ENCODE measurements at regions not wholly inside any gene's neighbourhood (a gene's known extent, or its start where the extent isn't known, plus 50 kb on each side); places are given as distances from the start of the nearest gene placed in this dataset.

DNA sequence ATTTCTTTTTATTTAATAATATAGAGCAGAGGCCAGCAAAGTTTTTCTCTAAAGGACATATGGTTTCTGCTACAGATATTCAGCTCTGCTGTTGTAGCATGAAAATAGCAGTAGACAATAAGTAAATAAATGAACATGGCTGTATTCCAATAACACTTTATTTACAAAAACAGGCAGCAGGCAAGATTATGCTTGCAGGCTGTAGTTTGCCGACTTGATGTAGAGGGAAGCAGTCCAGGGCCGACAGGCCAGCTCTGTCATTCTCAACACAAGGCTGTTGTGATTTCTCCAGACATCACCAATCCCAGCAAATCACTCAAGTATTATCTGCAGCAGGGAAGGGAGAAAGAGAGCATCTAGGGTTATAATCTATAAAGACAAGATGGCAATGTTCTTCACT, 1062.5 kb upstream of the PCDH9 start:
- no peak for DNase-seq (ENCODE audit: low spot score)

DNA sequence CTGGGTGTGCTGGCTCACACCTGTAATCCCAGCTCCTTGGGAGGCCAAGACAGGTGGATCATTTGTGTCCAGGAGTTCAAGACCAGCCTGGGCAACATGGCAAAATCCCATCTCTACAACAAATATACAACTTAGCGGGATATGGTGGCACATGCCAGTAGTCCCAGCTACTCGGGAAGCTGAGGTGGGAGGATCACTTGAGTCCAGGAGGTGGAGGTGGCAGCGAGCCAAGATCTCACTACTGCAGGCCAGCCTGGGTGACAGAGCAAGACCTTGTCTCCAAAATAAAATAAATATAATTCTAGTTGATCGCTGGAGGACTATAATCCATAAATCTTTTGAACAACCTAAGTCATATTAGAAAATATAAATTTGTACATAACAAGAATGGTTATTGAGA, 1061.5 kb upstream of the PCDH9 start:
- no peak for DNase-seq (ENCODE audit: low spot score)

DNA sequence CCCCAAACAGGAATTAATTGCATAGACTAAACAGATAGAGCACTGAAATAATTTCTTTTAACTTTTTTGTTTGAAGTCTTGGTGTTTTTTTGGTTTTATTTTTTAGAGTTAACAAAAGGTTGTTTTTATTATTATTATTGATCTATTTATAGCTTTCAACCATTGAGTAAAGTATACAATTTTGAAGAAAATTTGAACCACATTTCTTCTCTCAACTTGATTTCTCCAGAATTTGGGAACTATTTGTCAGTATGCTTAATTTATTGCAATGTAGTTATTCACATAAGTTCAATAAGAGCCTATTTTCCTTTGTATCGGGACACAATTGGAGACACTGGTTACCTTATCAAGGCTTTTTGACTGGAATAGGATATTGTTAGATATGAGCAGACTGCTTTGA, 1045.6 kb upstream of the PCDH9 start:
- DNase-seq (ENCODE audit: low spot score), result no peak

DNA sequence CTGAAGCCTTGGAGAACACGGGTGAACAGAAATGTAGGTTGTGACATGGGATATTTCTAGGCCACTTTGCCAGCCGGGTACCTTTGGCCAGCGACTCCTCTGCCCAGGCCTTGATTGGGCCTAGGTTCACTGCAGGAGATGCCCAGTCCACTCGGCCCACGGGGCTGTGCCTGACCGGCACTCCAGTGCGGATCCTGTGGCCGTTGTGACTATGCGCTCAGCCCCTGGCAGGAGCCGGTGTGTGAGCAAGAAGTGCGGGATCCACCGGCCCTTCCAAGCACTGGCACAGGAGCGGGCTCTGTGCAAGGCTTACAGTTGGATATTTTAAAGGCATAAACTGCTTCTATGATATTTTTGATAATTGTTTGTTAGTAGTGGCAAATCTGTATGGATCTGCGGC, 1042.5 kb upstream of the PCDH9 start:
- no peak for DNase-seq (ENCODE audit: low spot score)

DNA sequence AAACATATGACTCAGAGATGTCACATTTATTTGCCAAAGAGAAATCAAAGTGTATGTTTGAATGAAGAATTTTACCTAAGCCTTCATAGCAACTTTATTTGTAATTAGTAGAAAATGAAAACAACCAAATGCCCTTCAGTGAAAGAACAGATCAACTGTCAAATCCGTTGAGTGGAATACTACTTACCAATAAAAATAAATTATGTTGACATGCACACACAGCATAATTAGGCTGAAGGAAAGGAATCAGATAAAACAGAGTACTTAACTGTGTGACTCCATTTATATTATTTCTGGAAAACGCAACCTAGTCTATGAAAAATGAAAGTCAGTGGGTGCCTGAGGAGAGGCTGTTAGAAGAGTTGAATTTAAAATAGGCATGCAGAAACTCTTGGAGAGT, 1034.6 kb upstream of the PCDH9 start:
- DNase-seq (ENCODE audit: low spot score), result no peak

DNA sequence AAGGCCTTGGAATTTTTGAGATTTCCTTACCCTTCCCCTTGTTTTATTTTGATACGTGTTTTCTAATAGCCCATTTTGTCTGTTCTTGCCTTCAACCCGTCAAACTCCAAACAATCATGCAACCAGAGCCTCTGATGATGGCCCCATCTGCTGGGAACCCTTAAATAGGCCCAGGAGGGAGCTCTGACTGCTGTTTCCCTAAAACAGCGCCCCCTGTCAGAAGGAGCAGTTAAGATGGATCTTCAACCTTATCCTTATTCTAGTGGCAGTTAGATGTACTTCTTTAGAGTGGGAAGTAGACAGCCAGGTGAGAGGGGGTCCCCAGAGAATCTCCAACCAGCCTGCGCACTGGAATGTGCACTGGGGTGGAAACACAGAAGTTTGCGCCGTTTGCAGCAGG, 1031.0 kb upstream of the PCDH9 start:
- peak; percentile 3 for DNase-seq (ENCODE audit: low spot score)

DNA sequence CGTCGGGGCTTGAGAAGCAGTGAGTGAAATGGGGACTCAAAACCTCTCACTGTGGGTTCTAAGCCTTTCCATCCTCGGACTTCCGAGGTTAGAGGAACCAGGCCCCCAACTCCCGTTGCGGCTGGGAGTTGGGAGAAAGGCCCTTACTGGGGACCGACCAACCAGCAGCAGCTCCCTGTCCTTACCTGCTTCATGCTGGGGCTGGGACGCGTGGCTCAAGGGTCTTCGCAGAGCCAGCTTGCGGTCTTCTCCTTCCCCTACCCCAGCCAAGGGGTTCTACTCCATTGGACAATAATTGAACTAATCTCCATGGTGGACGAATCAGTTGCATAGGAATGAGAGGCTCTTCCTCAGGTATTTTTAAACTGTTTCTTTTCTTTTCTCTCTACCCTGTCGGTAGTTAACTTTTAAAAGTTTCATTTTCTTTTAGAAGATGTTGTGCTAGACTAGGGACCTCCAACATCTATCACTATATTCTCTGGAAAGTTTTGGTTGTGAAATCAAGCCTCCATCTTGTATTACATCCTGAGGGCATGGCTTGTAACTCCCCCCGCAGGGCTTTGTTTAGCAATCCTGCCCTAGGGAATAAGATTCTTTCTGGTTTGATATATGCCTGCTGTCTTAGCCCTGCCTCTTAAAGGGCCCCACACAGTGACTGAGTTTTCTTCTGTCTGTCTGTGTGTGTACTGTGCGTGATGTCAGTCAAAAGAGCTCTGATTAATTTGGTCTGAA, 1027.1 kb upstream of the PCDH9 start:
- DNase-seq (ENCODE audit: low spot score), result no peak

DNA sequence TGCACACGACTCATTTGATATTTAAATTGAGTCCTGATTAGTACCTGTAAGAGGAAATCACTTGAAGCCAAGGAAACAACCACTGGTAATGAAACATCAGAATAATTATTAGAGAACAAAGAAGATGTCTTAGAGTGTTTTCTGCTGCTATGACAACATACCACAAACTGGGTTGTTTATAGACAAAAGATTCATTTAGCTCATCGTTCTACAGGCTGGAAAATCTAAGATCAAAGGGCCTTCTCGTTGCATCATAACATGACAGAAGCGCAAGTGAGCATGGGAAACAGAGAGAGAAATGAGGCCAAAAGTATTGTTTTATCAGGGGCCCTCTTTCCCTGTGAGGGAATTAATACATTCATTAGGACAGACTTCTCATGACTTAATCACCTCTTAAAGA, 1024.0 kb upstream of the PCDH9 start:
- DNase-seq (ENCODE audit: low spot score), result no peak

DNA sequence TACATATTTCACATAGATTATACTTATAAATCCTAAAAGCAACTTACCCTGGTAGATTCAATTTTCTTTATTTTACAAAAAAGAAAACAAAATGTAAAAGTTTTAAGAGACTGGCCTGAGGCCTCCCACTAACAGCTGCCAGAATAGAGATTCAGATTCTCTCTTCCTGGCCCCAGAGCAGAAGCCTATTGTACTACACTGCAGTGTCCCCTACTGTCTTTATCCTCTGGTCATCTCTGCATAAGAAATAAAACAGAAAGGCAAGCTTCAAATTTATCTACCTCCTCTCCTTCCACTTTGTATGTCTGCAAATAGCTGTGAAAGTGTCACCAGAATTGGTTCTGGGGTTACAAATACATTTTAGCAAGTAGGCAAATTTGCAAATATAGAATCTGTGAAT, 1004.1 kb upstream of the PCDH9 start:
- DNase-seq (ENCODE audit: low spot score), result no peak

DNA sequence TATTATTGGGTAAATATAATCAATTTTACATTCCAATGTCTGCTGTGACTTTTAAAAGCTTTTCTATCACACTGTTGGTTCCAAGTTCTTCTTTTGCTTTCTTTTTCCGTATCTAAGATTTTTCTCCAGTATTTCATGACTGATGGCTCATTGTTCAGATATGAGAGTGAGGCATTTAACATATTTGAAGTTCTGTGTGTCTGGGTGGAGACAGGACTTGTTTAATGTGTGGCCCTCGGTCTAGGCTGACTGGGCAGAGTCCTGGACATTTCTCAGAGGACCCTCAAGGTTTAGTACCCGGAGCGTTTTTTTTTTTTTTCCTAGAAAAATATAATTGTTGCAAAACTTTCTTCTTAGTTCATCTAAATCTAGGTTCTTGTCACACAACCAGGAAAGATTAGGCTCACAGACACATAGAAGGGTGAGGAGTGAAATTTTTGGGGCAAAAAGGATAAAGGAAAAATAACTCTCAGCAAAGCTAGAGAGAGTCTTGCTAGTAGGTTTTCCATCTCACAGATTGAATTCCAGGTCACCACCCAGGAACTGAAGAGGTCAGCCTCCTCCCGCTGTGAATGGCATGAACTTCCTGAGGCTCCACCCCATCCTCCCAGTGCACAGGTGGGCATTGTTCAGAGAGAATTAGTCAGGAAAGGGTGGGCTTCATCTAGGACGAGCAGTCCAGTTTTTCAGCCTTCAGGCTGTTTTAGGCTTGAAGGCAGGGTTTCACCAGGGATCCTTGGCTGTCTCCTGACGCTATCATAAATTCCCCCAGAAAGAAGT, 1002.4 kb upstream of the PCDH9 start:
- no peak for DNase-seq (ENCODE audit: low spot score)

DNA sequence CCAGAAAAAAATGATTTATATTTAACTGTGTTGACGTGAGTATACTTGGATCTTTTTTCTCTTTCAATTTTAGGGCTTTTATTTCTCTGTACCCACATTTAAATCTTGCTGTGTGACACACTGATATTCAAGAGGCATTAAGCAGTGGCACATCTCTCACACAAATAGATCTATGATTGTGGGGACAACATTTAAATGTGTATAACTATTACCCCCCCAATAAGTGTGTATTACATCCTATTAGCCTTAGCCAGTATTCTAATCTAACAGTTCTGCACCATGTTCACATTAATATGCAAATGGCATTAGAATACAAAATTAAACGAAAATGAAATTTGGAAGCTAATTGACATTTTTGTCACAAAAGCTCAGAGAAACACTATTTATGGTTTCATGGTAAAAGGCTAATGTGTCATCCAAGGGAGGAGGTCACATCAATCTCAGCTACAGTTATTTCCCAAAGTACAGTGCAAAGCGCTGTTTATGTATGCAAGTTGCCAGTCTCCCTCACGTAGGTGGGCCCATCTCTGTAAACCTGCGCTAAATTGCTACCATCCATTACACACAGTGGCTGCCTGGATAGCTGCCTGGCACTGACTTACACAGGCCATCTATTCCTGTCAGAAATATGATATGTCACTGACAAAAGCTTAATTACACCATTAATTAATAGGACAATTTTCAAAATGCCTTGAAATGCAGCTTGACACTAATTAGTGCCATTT, 984.7 kb upstream of the PCDH9 start:
- no peak for DNase-seq (ENCODE audit: low spot score)

DNA sequence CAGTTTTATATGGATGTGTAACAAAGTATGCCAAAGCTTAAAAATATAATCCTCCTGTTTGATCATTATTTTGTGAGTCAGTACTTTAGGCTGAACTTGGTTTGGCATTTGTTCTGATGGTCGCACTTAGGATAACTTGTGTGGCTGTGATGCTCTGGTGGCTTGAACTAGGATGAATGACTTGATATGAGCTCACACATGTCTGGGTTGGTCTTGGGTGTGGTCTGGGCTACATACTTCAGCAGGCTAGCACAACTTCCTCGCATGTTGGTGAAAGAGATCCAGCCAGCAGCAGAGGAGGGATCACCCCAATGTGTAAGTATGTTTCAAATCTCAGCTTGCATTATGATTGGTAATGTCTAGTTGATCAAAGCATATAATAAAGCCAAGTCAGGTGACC, 969.1 kb upstream of the PCDH9 start:
- no peak for DNase-seq (ENCODE audit: low spot score)

DNA sequence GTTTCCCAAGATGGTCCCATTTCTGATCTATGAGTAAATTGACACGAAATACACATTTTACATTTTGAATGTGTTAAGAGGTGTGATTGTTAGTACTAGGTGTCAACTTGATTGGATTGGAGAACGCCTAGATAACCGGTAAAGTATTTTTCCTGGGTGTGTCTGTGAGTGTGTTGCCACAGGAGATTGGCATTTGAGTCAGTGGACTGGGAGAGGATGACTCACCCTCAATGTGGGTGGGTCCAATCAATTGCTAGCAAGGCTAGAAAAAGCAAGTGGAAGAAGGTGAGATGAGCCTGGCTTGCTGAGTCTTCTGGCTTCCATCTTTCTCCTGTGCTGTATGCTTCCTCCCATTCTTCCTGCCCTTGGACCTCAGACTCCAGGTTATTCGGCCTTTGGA, 960.7 kb upstream of the PCDH9 start:
- no peak for DNase-seq (ENCODE audit: low spot score)

DNA sequence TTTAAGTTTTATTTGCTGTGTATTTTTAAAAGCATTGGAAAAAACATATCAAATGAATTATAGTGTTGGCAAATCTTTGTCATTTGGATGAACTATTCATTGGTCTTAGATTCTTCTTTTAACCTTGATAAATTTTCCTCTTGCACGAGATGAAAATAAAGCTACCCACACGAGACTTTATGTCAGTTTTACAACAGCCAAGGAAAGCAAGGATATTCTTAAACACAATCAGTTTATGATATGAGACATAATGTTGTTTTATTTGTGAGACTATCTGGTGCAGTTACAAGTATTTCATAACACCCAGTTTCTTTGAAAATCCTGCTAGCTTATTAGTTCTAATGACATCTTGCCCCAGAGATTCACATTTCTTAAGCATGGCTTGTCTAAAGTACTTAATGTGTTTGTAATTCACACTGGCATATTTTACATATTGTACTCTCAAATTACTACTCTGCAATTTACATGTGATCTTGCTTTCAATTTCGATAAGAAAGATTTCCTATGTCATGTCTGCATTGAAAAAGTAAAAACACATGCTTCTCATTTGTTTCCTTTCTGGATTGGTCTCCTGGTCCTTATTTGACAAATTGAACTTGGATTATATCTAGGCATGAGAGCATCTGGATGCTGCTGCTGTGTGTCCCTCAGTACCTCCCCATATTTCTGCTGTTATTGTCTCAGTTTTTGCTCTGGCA, 955.5 kb upstream of the PCDH9 start:
- DNase-seq (ENCODE audit: low spot score), result no peak

DNA sequence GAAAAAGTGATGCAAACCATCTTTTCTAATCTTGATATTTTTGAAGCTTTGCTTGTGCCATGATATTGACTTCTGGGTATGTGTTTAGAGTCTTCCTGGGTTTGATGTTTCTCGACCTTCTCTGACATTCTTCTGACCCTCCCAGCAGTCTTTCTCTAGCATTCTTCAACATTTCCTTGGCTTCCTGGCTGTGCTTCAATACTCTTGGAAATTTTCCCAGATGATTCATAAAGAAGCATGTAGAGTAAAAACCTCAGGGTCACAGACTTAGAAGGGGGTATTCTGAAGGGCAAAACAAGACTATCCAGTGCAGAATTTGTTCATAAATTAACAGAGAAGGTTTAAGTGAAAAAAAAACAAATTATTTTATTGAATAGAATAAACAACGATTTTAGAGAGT, 946.3 kb upstream of the PCDH9 start:
- no peak for DNase-seq (ENCODE audit: low spot score)

DNA sequence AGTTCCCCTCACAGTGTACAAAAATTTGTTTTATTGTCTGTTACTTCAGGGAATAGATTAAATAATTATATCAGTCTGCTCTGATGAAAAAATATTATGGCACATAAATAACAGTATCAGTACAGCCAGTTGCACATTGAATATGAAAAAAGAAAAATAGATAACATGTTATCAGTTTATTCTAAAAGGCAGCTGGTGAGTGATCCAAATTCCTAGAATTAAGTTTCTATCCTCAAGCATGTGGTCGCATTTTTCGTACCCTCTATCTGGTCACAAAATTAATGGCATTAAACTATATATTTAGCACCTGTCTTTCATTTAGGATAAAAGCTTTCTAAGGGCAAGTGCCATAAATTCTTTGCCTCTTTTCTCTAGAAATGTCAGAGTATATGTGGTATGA, 944.8 kb upstream of the PCDH9 start:
- no peak for DNase-seq (ENCODE audit: low spot score)

DNA sequence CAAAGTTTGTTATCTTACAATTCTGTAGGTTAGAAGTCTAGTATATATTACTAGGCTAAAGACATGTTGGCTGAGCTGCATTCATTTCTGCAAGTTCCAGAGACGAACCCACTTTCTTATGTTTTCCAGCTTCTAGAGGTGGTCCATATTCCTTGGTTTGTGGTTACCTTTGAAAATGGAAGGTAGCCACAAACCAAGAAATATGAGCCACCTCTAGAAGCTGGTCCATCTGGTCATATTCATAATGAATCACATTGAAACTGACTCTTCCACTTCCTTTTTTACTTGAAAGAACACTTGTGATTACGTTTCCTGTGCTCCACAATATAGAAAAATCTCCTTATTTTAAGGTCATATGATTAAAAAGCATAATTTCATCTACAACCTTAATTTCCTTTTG, 943.0 kb upstream of the PCDH9 start:
- DNase-seq (ENCODE audit: low spot score), result no peak

DNA sequence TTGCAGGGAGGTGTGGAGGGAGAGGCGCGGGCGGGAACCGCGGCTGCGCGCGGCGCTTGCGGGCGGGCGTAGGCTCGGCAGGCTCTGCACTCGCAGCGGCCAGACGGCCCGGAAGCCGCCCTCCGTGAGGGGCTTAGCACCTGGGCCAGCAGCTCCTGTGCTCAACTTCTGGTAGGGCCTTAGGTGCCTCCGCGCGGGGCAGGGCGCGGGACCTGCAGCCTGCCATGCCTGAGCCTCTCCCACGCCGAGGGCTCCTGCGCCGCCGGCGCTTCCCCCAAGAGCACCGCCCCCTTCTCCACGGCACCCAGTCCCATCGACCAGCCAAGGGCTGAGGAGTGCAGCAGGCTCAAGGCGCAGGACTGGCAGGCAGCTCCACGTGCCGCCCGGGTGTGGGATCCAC, 940.8 kb upstream of the PCDH9 start:
- DNase-seq (ENCODE audit: low spot score), result no peak

DNA sequence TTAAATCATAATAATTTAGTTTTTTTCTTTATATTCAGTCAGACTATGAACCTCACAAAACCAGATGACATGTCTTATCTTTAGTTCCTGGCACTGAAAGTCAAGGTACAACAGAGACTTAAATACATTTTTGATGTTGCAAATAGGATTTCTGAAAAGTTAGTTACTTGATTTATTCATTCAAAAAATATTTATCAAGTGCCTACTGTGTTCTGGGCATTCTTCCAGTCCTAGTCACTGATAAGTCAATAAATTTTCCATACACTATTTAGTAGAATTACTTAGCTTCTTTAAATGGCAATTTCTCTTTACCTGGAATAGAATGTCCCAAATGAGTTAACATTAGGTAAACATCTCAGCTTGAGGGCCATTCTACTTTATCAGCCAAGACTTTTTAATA, 938.3 kb upstream of the PCDH9 start:
- no peak for DNase-seq (ENCODE audit: low spot score)

DNA sequence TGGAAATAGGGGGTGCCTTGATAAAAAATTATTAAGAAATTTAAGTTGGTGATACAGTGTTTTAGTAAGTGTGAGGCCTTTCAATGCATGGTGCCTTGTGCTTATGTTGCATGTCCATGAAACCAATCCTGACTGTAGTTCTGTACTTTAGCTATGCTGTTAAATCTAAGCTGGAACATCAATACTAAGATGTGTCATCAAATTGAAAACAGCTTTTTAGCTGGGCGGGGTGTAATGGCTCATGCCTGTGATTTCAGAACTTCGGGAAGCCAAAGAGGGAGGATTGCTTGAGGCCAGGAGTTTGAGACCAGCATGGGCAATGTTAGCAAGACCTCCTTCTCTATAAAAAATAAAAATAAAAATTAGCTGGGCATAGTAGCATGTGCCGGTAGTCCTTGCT, 930.3 kb upstream of the PCDH9 start:
- DNase-seq (ENCODE audit: low spot score), result no peak

DNA sequence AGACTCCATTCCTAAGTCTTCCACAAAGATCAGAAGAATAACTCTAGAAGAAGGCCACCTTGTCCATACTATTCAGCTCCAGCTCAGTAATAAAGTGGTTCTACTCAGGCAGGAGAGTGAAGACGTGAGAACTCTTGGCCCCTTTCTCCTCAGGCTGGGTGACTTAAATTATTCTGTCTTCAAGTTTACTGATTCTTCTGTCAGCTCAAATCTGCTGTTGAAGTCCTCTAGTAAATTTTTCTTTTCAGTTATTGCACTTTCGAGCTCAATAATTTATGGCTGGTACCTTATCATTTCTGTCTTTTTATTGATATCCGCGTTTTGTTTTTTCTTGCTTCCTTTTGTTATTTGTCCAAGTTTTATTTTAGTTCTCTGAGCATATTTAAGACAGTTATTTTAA, 922.3 kb upstream of the PCDH9 start:
- no peak for DNase-seq (ENCODE audit: low spot score)

DNA sequence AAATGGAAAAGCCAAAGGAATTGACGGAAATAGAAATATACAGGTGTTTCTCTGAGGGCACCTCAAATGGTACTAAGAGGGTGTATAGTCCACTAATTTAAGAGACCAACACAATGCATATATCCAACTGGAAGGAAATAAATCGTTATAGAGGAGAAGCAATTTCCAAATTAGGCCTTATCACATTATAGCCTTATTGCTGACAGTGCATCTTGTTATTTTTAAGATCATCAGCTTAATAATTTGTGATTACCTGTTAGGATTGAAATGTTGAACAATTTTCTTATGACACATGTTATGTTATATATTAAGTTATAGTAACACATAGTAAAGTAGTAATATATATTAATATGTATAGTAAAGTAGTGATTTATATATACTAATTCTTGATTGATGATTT, 915.7 kb upstream of the PCDH9 start:
- DNase-seq (ENCODE audit: low spot score), result no peak
